Neural crest cell (in vitro differentiated cells): ENCODE measurements at regions not wholly inside any gene's neighbourhood (a gene's known extent, or its start where the extent isn't known, plus 50 kb on each side); places are given as distances from the start of the nearest gene placed in this dataset.

Experiments
- DNase-seq: peaks from one replicate; pipeline ENCODE4 v3.0.0; 2021; ENCODE audit warnings: low read depth, mixed read lengths, low spot score
- H3K27ac Mint-ChIP-seq: one replicate; pipeline ENCODE4 v1.8.0; 2021; ENCODE audit warnings: mild to moderate bottlenecking, mixed read lengths; ENCODE audit not compliant: unreplicated experiment
- H3K27me3 Mint-ChIP-seq: 2 replicates; pipeline ENCODE4 v1.8.0; 2021; ENCODE audit warnings: low read depth, mild to moderate bottlenecking, mixed read lengths
- H3K36me3 Mint-ChIP-seq: 2 replicates; pipeline ENCODE4 v1.8.0; 2021; ENCODE audit warnings: low read depth, mild to moderate bottlenecking, mixed read lengths
- H3K4me1 Mint-ChIP-seq: 2 replicates; pipeline ENCODE4 v1.8.0; 2021; ENCODE audit warnings: mixed read lengths
- H3K4me3 Mint-ChIP-seq: one replicate; pipeline ENCODE4 v1.8.0; 2021; ENCODE audit warnings: mild to moderate bottlenecking, mixed read lengths
- H3K9me3 Mint-ChIP-seq: 2 replicates; pipeline ENCODE4 v1.8.0; 2021; ENCODE audit warnings: mixed read lengths
- TF ChIP-seq, protein P1 (sequence below): fragments of 200-600 bp; sonication (generic); conservative IDR thresholded peaks from 2 replicates; pipeline ENCODE4 v1.5.0; 2021; ENCODE audit warnings: antibody characterized with exemption, mild to moderate bottlenecking

DNA sequence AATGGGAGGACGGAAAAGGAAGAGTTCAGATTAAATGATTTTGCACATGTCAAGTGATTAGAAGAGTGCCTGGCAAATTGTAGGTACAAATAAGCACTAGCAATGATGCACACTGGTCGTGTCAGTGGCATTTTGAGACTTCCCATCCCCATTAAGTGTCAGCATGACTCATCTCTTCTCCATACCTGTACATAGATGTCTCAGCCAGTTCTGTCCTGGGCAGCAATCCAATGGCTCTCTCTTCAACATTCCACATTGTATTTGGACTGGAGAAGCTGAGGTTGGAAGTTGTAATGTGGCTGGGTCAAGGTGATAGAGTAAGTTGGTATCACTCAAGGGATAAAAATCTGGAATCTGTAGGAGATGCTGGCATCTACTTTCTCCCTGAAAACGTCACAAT lies 742.7 kb downstream of the VRK1 start:
- no peak for DNase-seq
- Mint-ChIP-seq H3K27ac (no peak overlapping the region), H3K4me3 (no peak overlapping the region), H3K9me3 (no peaks in the 10 kb centered on the region), H3K36me3 (no peaks in the 10 kb centered on the region), H3K4me1 (no peaks in the 10 kb centered on the region), H3K27me3 (peaks cover 3% of the 10 kb centered on the region)
- TF ChIP-seq, protein P1, sequence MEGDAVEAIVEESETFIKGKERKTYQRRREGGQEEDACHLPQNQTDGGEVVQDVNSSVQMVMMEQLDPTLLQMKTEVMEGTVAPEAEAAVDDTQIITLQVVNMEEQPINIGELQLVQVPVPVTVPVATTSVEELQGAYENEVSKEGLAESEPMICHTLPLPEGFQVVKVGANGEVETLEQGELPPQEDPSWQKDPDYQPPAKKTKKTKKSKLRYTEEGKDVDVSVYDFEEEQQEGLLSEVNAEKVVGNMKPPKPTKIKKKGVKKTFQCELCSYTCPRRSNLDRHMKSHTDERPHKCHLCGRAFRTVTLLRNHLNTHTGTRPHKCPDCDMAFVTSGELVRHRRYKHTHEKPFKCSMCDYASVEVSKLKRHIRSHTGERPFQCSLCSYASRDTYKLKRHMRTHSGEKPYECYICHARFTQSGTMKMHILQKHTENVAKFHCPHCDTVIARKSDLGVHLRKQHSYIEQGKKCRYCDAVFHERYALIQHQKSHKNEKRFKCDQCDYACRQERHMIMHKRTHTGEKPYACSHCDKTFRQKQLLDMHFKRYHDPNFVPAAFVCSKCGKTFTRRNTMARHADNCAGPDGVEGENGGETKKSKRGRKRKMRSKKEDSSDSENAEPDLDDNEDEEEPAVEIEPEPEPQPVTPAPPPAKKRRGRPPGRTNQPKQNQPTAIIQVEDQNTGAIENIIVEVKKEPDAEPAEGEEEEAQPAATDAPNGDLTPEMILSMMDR = no peak

- TF ChIP-seq, protein P1 = no peak
- Mint-ChIP-seq H3K4me1 (no peaks in the 10 kb centered on the region), H3K27me3 (peaks cover 3% of the 10 kb centered on the region), H3K36me3 (no peaks in the 10 kb centered on the region), H3K4me3 (no peak overlapping the region), H3K9me3 (no peaks in the 10 kb centered on the region), H3K27ac (no peak overlapping the region)
- DNase-seq = no peak
Observed at GRCh38 chr14:97543221-97543620, 746.0 kb downstream of the VRK1 start.

- no peak for DNase-seq
Observed at GRCh38 chr14:97543816-97544215, 746.6 kb downstream of the VRK1 start.

DNA sequence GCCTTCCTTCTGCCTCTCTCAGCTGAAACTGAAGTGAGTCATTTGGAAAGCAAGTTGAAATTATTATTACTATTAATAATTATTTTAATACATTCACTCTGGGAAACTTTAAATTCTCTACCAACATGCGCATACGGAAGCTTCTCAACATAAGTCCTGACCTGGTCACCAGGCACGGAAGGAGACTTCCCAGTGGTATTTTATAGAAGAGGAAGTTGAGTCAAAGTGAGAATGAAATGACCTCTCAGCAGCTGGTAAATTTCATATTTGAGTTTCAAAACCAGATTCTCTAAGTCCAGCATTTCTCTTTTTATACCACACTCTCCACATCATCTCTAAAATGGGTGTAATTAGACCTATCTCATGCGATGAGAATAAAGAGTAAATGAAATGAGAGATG lies 747.4 kb downstream of the VRK1 start:
- Mint-ChIP-seq H3K27me3 (no peaks in the 10 kb centered on the region), H3K27ac (no peak overlapping the region), H3K9me3 (no peaks in the 10 kb centered on the region), H3K4me1 (no peaks in the 10 kb centered on the region), H3K4me3 (no peak overlapping the region), H3K36me3 (no peaks in the 10 kb centered on the region)
- TF ChIP-seq, protein P1 = no peak
- DNase-seq = no peak

More at GRCh38 chr14:97543816-97544215, 746.6 kb downstream of the VRK1 start:
- no peaks in the 10 kb centered on the region for H3K4me1 Mint-ChIP-seq
- no peaks in the 10 kb centered on the region for H3K27me3 Mint-ChIP-seq
- no peaks in the 10 kb centered on the region for H3K9me3 Mint-ChIP-seq
- TF ChIP-seq, protein P1 = no peak
- H3K4me3 Mint-ChIP-seq = no peak overlapping the region
- H3K36me3 Mint-ChIP-seq = no peaks in the 10 kb centered on the region
- no peak overlapping the region for H3K27ac Mint-ChIP-seq

GRCh38 chr14:97546491-97547230 lies 749.5 kb downstream of the VRK1 start:
- DNase-seq = no peak
- no peaks in the 10 kb centered on the region for H3K36me3 Mint-ChIP-seq
- no peaks in the 10 kb centered on the region for H3K4me1 Mint-ChIP-seq
- TF ChIP-seq, protein P1 = no peak
- no peaks in the 10 kb centered on the region for H3K9me3 Mint-ChIP-seq
- no peak overlapping the region for H3K4me3 Mint-ChIP-seq
- no peaks in the 10 kb centered on the region for H3K27me3 Mint-ChIP-seq
- H3K27ac Mint-ChIP-seq = no peak overlapping the region
